Chondrocyte (in vitro differentiated cells): ENCODE measurements at regions not wholly inside any gene's neighbourhood (a gene's known extent, or its start where the extent isn't known, plus 50 kb on each side); places are given as distances from the start of the nearest gene placed in this dataset.

ENCODE experiments used
- DNase-seq: peaks from one replicate; pipeline ENCODE4 v3.0.0; 2021; ENCODE audit warnings: mixed read lengths, low spot score
- H3K27ac Mint-ChIP-seq: one replicate; pipeline ENCODE4 v1.8.0; 2021; ENCODE audit warnings: mild to moderate bottlenecking, moderate library complexity, mixed read lengths; ENCODE audit not compliant: unreplicated experiment
- H3K27me3 Mint-ChIP-seq: 2 replicates; pipeline ENCODE4 v1.8.0; 2021; ENCODE audit warnings: low read depth, mixed read lengths
- H3K36me3 Mint-ChIP-seq: 2 replicates; pipeline ENCODE4 v1.8.0; 2021; ENCODE audit warnings: low read depth, mixed read lengths
- H3K4me1 Mint-ChIP-seq: 2 replicates; pipeline ENCODE4 v1.8.0; 2021; ENCODE audit warnings: low read depth, mild to moderate bottlenecking, mixed read lengths
- H3K4me3 Mint-ChIP-seq: one replicate; pipeline ENCODE4 v1.8.0; 2021; ENCODE audit warnings: mild to moderate bottlenecking, moderate library complexity, mixed read lengths; ENCODE audit not compliant: unreplicated experiment
- H3K9me3 Mint-ChIP-seq: 2 replicates; pipeline ENCODE4 v1.8.0; 2021; ENCODE audit warnings: low read depth, mixed read lengths
- TF ChIP-seq, protein P1 (sequence below): fragments of 200-600 bp; sonication (generic); IDR thresholded peaks from 2 replicates; pipeline ENCODE4 v1.5.0; 2021; ENCODE audit warnings: antibody characterized with exemption, mild to moderate bottlenecking, moderate library complexity

DNA sequence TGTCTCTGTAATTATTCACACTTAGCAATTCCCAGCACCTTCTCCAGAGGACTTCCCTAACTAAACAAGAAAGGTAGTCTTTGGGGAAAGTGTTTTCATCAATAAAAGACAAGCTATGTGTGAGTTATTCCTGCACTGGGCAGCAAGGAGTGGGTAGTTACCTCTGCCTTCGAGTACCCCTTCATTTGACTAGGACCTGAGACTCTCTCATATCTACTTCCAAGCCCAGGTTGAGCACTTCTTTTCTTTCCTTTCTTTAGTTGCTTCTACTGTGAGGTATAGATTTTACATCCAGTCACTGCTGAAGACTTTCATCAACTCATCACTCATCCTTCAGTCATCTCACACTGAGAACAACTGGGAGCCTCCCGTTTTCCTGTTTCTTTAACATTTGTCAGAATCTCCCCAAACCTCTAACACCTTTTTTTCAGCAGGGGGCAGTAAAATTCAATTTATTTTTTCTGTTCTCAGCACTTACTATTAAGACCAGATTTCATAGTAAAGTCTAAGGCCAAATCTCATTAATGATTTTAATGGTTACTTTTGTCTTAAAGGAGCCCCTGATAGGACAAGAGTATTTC is 80.1 kb upstream of the PRSS1 start:
- Mint-ChIP-seq H3K27me3 (peaks cover 7% of the 10 kb centered on the region), H3K36me3 (no peaks in the 10 kb centered on the region), H3K4me1 (no peaks in the 10 kb centered on the region), H3K9me3 (no peaks in the 10 kb centered on the region), H3K27ac (no peak overlapping the region), H3K4me3 (no peak overlapping the region)
- DNase-seq, result no peak
- TF ChIP-seq, protein P1, sequence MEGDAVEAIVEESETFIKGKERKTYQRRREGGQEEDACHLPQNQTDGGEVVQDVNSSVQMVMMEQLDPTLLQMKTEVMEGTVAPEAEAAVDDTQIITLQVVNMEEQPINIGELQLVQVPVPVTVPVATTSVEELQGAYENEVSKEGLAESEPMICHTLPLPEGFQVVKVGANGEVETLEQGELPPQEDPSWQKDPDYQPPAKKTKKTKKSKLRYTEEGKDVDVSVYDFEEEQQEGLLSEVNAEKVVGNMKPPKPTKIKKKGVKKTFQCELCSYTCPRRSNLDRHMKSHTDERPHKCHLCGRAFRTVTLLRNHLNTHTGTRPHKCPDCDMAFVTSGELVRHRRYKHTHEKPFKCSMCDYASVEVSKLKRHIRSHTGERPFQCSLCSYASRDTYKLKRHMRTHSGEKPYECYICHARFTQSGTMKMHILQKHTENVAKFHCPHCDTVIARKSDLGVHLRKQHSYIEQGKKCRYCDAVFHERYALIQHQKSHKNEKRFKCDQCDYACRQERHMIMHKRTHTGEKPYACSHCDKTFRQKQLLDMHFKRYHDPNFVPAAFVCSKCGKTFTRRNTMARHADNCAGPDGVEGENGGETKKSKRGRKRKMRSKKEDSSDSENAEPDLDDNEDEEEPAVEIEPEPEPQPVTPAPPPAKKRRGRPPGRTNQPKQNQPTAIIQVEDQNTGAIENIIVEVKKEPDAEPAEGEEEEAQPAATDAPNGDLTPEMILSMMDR, result peak; percentile 59

DNA sequence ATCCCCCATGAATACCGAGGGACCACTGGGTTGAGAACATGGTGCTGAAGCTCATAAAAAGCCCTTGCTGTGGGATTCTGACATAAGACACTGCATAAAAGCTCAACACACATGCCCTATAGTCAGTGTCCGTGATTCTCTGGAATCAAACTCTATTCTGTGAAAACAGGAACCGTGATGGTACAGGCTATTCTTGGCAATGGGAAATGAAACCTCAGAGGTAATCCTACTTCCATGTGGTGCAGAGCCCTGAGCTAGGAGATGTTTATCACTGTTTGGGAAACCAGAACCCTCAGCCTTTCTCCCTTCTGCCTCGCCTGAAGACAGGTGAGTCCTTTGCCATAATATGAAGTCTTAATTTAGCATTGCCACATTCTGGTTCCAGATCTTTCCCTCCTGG is 80.8 kb upstream of the PRSS1 start:
- DNase-seq, result no peak
- Mint-ChIP-seq H3K27ac (no peak overlapping the region), H3K27me3 (peaks cover 11% of the 10 kb centered on the region), H3K9me3 (no peaks in the 10 kb centered on the region), H3K4me1 (no peaks in the 10 kb centered on the region), H3K4me3 (no peak overlapping the region), H3K36me3 (no peaks in the 10 kb centered on the region)
- TF ChIP-seq, protein P1, result no peak

DNA sequence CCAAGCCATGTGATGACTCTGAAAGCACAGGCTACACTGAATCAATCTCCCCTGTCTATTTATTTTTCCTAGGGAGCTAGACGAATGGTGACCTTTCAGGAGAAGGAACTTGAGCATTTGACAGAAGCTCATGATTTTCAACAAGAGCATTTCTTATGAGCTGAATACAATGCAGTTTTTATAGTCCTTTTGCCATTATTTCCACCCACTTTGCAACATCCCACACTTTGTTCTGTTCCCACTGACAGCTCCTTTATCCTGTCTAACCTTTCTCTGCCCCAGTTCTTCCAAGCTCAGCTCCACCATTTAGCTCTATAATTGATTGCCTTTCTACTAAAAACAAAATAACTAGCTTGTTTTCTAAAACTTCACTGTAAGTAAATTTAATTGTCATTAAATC is 91.9 kb upstream of the PRSS1 start:
- no peak for DNase-seq
- TF ChIP-seq, protein P1, result no peak
- no peaks in the 10 kb centered on the region for H3K36me3 Mint-ChIP-seq
- H3K9me3 Mint-ChIP-seq, result peaks cover 9% of the 10 kb centered on the region
- H3K4me1 Mint-ChIP-seq, result no peaks in the 10 kb centered on the region
- no peak overlapping the region for H3K4me3 Mint-ChIP-seq
- no peak overlapping the region for H3K27ac Mint-ChIP-seq
- H3K27me3 Mint-ChIP-seq, result peaks cover 21% of the 10 kb centered on the region

DNA sequence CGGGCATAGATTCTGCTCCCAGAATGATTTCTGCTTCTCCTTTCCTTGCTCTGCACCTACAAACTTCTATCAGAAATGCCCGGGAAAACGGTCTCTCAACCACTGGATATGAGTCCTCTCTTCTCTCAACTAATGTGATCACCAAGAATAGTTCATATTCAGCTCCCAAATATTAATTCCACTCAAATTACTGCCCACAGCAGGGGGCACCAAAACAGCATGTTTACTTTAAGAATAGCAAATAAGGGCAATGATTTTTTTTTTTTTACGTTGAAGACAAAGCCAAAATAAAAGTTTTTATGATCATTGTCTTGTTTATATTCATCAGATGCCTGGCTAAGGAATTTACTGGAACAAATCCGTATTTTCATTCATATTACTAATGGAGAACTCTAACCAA is 94.9 kb upstream of the PRSS1 start:
- DNase-seq, result no peak
- peaks cover 25% of the 10 kb centered on the region for H3K27me3 Mint-ChIP-seq
- peaks cover 5% of the 10 kb centered on the region for H3K9me3 Mint-ChIP-seq
- H3K27ac Mint-ChIP-seq, result no peak overlapping the region
- H3K4me3 Mint-ChIP-seq, result no peak overlapping the region
- TF ChIP-seq, protein P1, result no peak
- no peaks in the 10 kb centered on the region for H3K4me1 Mint-ChIP-seq
- no peaks in the 10 kb centered on the region for H3K36me3 Mint-ChIP-seq

DNA sequence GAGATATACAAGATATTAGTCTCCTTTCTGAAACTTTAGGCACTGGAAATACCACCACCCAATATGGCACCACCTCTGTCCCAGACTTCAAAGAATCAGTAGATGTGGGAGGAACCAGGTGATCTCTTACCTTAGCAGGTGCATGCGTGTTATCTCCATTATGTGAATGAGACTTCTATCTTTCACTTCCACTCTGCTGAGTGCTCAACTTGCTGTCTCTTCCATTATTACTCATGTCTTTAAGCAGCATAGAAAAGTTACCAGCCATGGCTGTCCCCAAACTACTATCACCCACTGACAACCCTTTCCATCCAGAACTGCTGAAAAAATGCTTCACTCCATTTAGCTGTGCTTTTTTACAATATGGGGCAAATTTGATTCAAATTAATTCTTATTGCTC is 101.5 kb upstream of the PRSS1 start:
- Mint-ChIP-seq H3K9me3 (peaks cover 5% of the 10 kb centered on the region), H3K36me3 (no peaks in the 10 kb centered on the region), H3K4me1 (no peaks in the 10 kb centered on the region), H3K27me3 (peaks cover 49% of the 10 kb centered on the region), H3K27ac (no peak overlapping the region), H3K4me3 (no peak overlapping the region)
- DNase-seq, result no peak
- TF ChIP-seq, protein P1, result no peak
